K562 (cell line): ENCODE measurements at regions not wholly inside any gene's neighbourhood (a gene's known extent, or its start where the extent isn't known, plus 50 kb on each side); places are given as distances from the start of the nearest gene placed in this dataset.

Experiments used
- CTCF ChIP-seq, 3 experiments: IDR thresholded peaks in 2 of 3; conservative IDR thresholded peaks in 1 of 3; 2 replicates each; pipeline ENCODE4 v1.5.1; 2011 to 2012; ENCODE audit warnings: low read length in 3 of 3, mild to moderate bottlenecking in 3 of 3, control low read depth in 2 of 3, improper control_type of control experiment in 1 of 3, inconsistent platforms in 1 of 3, low read depth in 1 of 3, mixed read lengths in 1 of 3, moderate library complexity in 1 of 3; ENCODE audit not compliant: insufficient read depth in 2 of 3
- HMGXB4 ChIP-seq: sonication (generic); formaldehyde crosslinking; IDR thresholded peaks from 2 replicates; pipeline ENCODE4 v1.8.1; 2023; ENCODE audit warnings: mild to moderate bottlenecking, missing genetic modification reagents
- POLR2A ChIP-seq: fragments of 450-650 bp; conservative IDR thresholded peaks from 2 replicates; pipeline ENCODE4 v1.6.1; 2016
- POLR2AphosphoS2 ChIP-seq: IDR thresholded peaks from 2 replicates; pipeline ENCODE4 v1.6.1; 2012; ENCODE audit warnings: low read length, improper control_type of control experiment
- SOX6 ChIP-seq: fragments of 450-650 bp; IDR thresholded peaks from 2 replicates; pipeline ENCODE4 v1.6.1; 2014; ENCODE audit warnings: mild to moderate bottlenecking
- ZNF184 ChIP-seq: sonication (generic); formaldehyde crosslinking; IDR thresholded peaks from 2 replicates; pipeline ENCODE4 v1.5.0; 2020; ENCODE audit warnings: missing genetic modification reagents
- TF ChIP-seq, protein P1 (sequence below): fragments of 250-450 bp; sonication (Bioruptor Pico); IDR thresholded peaks from 2 replicates; pipeline ENCODE4 v1.8.0; 2022; ENCODE audit warnings: moderate library complexity, mild to moderate bottlenecking, inconsistent platforms

GRCh38 chr13:60312851-60313505, 84.0 kb upstream of the TDRD3 start:
- no peak for TF ChIP-seq HMGXB4 (CRISPR knock-in tag)
- no peak for TF ChIP-seq SOX6
- no peak for TF ChIP-seq CTCF (IDR thresholded peaks at IDR 0.05 in 2 of 3, conservative IDR thresholded peaks at IDR 0.05 in 1 of 3; ENCODE audit: insufficient read depth in 2 of 3, low read depth in 1 of 3, low read length in 3 of 3)
- no peak for TF ChIP-seq ZNF184
- TF ChIP-seq, protein P1, sequence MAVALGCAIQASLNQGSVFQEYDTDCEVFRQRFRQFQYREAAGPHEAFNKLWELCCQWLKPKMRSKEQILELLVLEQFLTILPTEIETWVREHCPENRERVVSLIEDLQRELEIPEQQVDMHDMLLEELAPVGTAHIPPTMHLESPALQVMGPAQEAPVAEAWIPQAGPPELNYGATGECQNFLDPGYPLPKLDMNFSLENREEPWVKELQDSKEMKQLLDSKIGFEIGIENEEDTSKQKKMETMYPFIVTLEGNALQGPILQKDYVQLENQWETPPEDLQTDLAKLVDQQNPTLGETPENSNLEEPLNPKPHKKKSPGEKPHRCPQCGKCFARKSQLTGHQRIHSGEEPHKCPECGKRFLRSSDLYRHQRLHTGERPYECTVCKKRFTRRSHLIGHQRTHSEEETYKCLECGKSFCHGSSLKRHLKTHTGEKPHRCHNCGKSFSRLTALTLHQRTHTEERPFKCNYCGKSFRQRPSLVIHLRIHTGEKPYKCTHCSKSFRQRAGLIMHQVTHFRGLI (CRISPR knock-in tag) = no peak
- no peak for TF ChIP-seq POLR2A
- TF ChIP-seq POLR2AphosphoS2 = no peak
